ENCODE measurements at regions not wholly inside any gene's neighbourhood (a gene's known extent, or its start where the extent isn't known, plus 50 kb on each side); places are given as distances from the start of the nearest gene placed in this dataset.
"Not testable (repeated sequence)": the region's sequence is repeated elsewhere in the genome, so short reads cannot be mapped to it uniquely, and the experiment has no call there.

- in situ Hi-C loops (cut with MboI): no loop called here
- WGBS, 2 experiments (ENCODE audit: low coverage in 1 of 2, low lambda C conversion rate in 2 of 2, missing lambda C conversion rate in 2 of 2): 11 to 13% methylated on average over 9 of the region's 9 CpGs
- Histone ChIP-seq H3K9ac (no peak overlapping the region), H3K27ac (no peak overlapping the region), H3K4me2 (ENCODE audit: unreplicated experiment) (no peak overlapping the region), H3F3A (ENCODE audit: insufficient read depth) (no peaks in the 10 kb centered on the region), H3K27me3 (replicated peaks; ENCODE audit: insufficient read depth) (peaks cover 69% of the 10 kb centered on the region), H2AFZ (no peak overlapping the region), H3K9me2 (ENCODE audit: insufficient read depth) (no peaks in the 10 kb centered on the region), H4K20me1 (ENCODE audit: insufficient read depth) (no peaks in the 10 kb centered on the region), H3K36me3 (ENCODE audit: low read depth) (no peaks in the 10 kb centered on the region), H3K4me1 (ENCODE audit: insufficient read depth) (no peaks in the 10 kb centered on the region), H3K79me2 (ENCODE audit: insufficient read depth) (no peaks in the 10 kb centered on the region), H3K4me3 (no peak overlapping the region), H3K9me3 (ENCODE audit: low read depth) (no peaks in the 10 kb centered on the region)
- DNase-seq: no peak
- TF ChIP-seq EZH2phosphoT487 (IDR thresholded peaks at IDR 0.05; ENCODE audit: insufficient read depth, low read depth): no peak
- TF ChIP-seq EZH2 (IDR thresholded peaks at IDR 0.05; ENCODE audit: insufficient read depth, poor library complexity, severe bottlenecking): no peak
Measured at GRCh38 chr16:87048038-87048729, 269.0 kb downstream of the C16orf95 start.

GRCh38 chr16:87048730-87049115 lies 268.5 kb downstream of the C16orf95 start:
- no peak for DNase-seq
- Histone ChIP-seq H3K79me2 (ENCODE audit: insufficient read depth) (no peaks in the 10 kb centered on the region), H3K9me3 (ENCODE audit: low read depth) (no peaks in the 10 kb centered on the region), H3K4me1 (ENCODE audit: insufficient read depth) (no peaks in the 10 kb centered on the region), H3F3A (ENCODE audit: insufficient read depth) (no peaks in the 10 kb centered on the region), H3K36me3 (ENCODE audit: low read depth) (no peaks in the 10 kb centered on the region), H3K9ac (no peak overlapping the region), H3K27me3 (replicated peaks; ENCODE audit: insufficient read depth) (peaks cover 64% of the 10 kb centered on the region), H3K4me2 (ENCODE audit: unreplicated experiment) (no peak overlapping the region), H3K4me3 (no peak overlapping the region), H4K20me1 (ENCODE audit: insufficient read depth) (no peaks in the 10 kb centered on the region), H3K9me2 (ENCODE audit: insufficient read depth) (no peaks in the 10 kb centered on the region), H3K27ac (no peak overlapping the region), H2AFZ (no peak overlapping the region)
- 62 to 64% methylated on average over 8 of the region's 8 CpGs for WGBS, 2 experiments (ENCODE audit: low coverage in 1 of 2, low lambda C conversion rate in 2 of 2, missing lambda C conversion rate in 2 of 2)
- TF ChIP-seq EZH2 (IDR thresholded peaks at IDR 0.05; ENCODE audit: insufficient read depth, poor library complexity, severe bottlenecking): no peak
- TF ChIP-seq EZH2phosphoT487 (IDR thresholded peaks at IDR 0.05; ENCODE audit: insufficient read depth, low read depth): no peak
- in situ Hi-C loops (cut with MboI): no loop called here

GRCh38 chr16:87049216-87049615 lies 268.0 kb downstream of the C16orf95 start:
- H3K9me2 ChIP-seq (ENCODE audit: insufficient read depth); H3K36me3 ChIP-seq (ENCODE audit: low read depth); H4K20me1 ChIP-seq (ENCODE audit: insufficient read depth); H2AFZ ChIP-seq; H3K9ac ChIP-seq; H3K9me3 ChIP-seq (ENCODE audit: low read depth); H3K27ac ChIP-seq; H3K4me1 ChIP-seq (ENCODE audit: insufficient read depth); H3K79me2 ChIP-seq (ENCODE audit: insufficient read depth); DNase-seq; H3F3A ChIP-seq (ENCODE audit: insufficient read depth); H3K4me2 ChIP-seq (ENCODE audit: unreplicated experiment); H3K4me3 ChIP-seq; in situ Hi-C loops (cut with MboI): not testable (repeated sequence)
- WGBS, 2 experiments (ENCODE audit: low coverage in 1 of 2, low lambda C conversion rate in 2 of 2, missing lambda C conversion rate in 2 of 2): 26% methylated on average over 7 of the region's 7 CpGs
- peaks cover 65% of the 10 kb centered on the region for H3K27me3 ChIP-seq (replicated peaks; ENCODE audit: insufficient read depth)

GRCh38 chr16:87050142-87050541 lies 267.1 kb downstream of the C16orf95 start:
- 77 to 79% methylated on average over 14 to 15 of the region's 15 CpGs for WGBS, 2 experiments (ENCODE audit: low coverage in 1 of 2, low lambda C conversion rate in 2 of 2, missing lambda C conversion rate in 2 of 2)

More at GRCh38 chr16:87050142-87050541, 267.1 kb downstream of the C16orf95 start:
- Histone ChIP-seq H3F3A (ENCODE audit: insufficient read depth) (no peaks in the 10 kb centered on the region), H3K36me3 (ENCODE audit: low read depth) (no peaks in the 10 kb centered on the region), H3K27me3 (replicated peaks; ENCODE audit: insufficient read depth) (peaks cover 65% of the 10 kb centered on the region), H2AFZ (no peak overlapping the region), H3K4me3 (no peak overlapping the region), H3K9me2 (ENCODE audit: insufficient read depth) (no peaks in the 10 kb centered on the region), H4K20me1 (ENCODE audit: insufficient read depth) (no peaks in the 10 kb centered on the region), H3K79me2 (ENCODE audit: insufficient read depth) (no peaks in the 10 kb centered on the region), H3K9ac (no peak overlapping the region), H3K27ac (no peak overlapping the region), H3K9me3 (ENCODE audit: low read depth) (no peaks in the 10 kb centered on the region), H3K4me2 (ENCODE audit: unreplicated experiment) (no peak overlapping the region), H3K4me1 (ENCODE audit: insufficient read depth) (no peaks in the 10 kb centered on the region)
- in situ Hi-C loops (cut with MboI): no loop called here
- DNase-seq: no peak
- TF ChIP-seq EZH2phosphoT487 (IDR thresholded peaks at IDR 0.05; ENCODE audit: insufficient read depth, low read depth) (no peak), EZH2 (IDR thresholded peaks at IDR 0.05; ENCODE audit: insufficient read depth, poor library complexity, severe bottlenecking) (no peak)

Measured in GM23248 (cell line).